Glutamatergic neuron (in vitro differentiated cells): ENCODE measurements at regions not wholly inside any gene's neighbourhood (a gene's known extent, or its start where the extent isn't known, plus 50 kb on each side); places are given as distances from the start of the nearest gene placed in this dataset.
"Not testable (repeated sequence)": the region's sequence is repeated elsewhere in the genome, so short reads cannot be mapped to it uniquely, and the experiment has no call there.

Experiments used
- DNase-seq: peaks from one replicate; pipeline ENCODE4 v3.0.0; 2022
- H3K27ac Mint-ChIP-seq: one replicate; pipeline ENCODE4 v1.8.0; 2020; ENCODE audit warnings: mild to moderate bottlenecking, mixed read lengths, inconsistent platforms; ENCODE audit not compliant: unreplicated experiment
- H3K27me3 Mint-ChIP-seq: one replicate; pipeline ENCODE4 v1.8.0; 2020; ENCODE audit warnings: mild to moderate bottlenecking, moderate library complexity, mixed read lengths, inconsistent platforms; ENCODE audit not compliant: unreplicated experiment
- H3K36me3 Mint-ChIP-seq: one replicate; pipeline ENCODE4 v1.8.0; 2020; ENCODE audit warnings: mild to moderate bottlenecking, mixed read lengths, inconsistent platforms; ENCODE audit not compliant: unreplicated experiment
- H3K4me1 Mint-ChIP-seq: one replicate; pipeline ENCODE4 v1.8.0; 2020; ENCODE audit warnings: mild to moderate bottlenecking, low read depth, mixed read lengths, inconsistent platforms; ENCODE audit not compliant: unreplicated experiment
- H3K4me3 Mint-ChIP-seq: one replicate; pipeline ENCODE4 v1.8.0; 2020; ENCODE audit warnings: mild to moderate bottlenecking, mixed read lengths, inconsistent platforms; ENCODE audit not compliant: unreplicated experiment
- H3K9me3 Mint-ChIP-seq: one replicate; pipeline ENCODE4 v1.8.0; 2020; ENCODE audit warnings: mild to moderate bottlenecking, moderate library complexity, mixed read lengths, inconsistent platforms; ENCODE audit not compliant: unreplicated experiment
- CTCF ChIP-seq: fragments of 200-600 bp; sonication (generic); IDR thresholded peaks from one replicate; pipeline ENCODE4 v1.5.0; 2021; ENCODE audit not compliant: partially characterized antibody, unreplicated experiment

GRCh38 chr5:87722286-87722685 is 309.6 kb upstream of the CCNH start:
- TF ChIP-seq CTCF: no peak
- peaks cover 5% of the 10 kb centered on the region for H3K27me3 Mint-ChIP-seq
- H3K36me3 Mint-ChIP-seq: no peaks in the 10 kb centered on the region
- no peak overlapping the region for H3K4me3 Mint-ChIP-seq
- DNase-seq: no peak
- H3K4me1 Mint-ChIP-seq: no peaks in the 10 kb centered on the region
- no peak overlapping the region for H3K27ac Mint-ChIP-seq
- H3K9me3 Mint-ChIP-seq: peaks cover 1% of the 10 kb centered on the region

- H3K4me1 Mint-ChIP-seq, H3K36me3 Mint-ChIP-seq, H3K27ac Mint-ChIP-seq, H3K27me3 Mint-ChIP-seq, H3K4me3 Mint-ChIP-seq, H3K9me3 Mint-ChIP-seq, DNase-seq: not testable (repeated sequence)
These were observed 305.6 kb upstream of the CCNH start for GRCh38 chr5:87718224-87718925.

- Mint-ChIP-seq H3K27me3 (peaks cover 5% of the 10 kb centered on the region), H3K4me3 (no peak overlapping the region), H3K9me3 (peaks cover 1% of the 10 kb centered on the region), H3K4me1 (peaks cover 7% of the 10 kb centered on the region), H3K27ac (no peak overlapping the region), H3K36me3 (no peaks in the 10 kb centered on the region)
- no peak for TF ChIP-seq CTCF
- no peak for DNase-seq
These were observed 305.0 kb upstream of the CCNH start for GRCh38 chr5:87717761-87718160.

DNA sequence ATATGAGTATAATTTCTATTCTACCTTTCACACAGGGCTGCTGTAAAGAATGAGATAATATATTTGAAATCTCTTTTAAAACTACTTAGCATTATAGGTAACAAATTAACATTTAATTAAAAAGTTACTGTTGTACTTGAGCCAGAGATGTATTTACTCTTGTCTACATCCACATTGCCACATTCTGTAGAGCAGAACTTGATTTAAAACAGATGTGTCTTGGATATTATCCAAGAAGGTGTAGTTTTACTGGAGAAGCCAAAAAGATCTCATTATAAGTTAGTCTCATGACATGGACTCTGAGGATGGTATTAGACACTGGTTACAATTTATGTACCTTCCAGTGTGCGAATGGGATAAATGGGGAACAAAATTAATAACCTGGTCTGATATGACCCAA is 293.1 kb upstream of the CCNH start:
- Mint-ChIP-seq H3K9me3 (no peaks in the 10 kb centered on the region), H3K4me3 (no peak overlapping the region), H3K27ac (no peak overlapping the region), H3K27me3 (no peaks in the 10 kb centered on the region), H3K36me3 (no peaks in the 10 kb centered on the region), H3K4me1 (no peaks in the 10 kb centered on the region)
- TF ChIP-seq CTCF: no peak
- no peak for DNase-seq

GRCh38 chr5:87686975-87687374 is 274.2 kb upstream of the CCNH start:
- Mint-ChIP-seq H3K9me3 (no peaks in the 10 kb centered on the region), H3K4me3 (no peak overlapping the region), H3K36me3 (no peaks in the 10 kb centered on the region), H3K27me3 (no peaks in the 10 kb centered on the region), H3K27ac (no peak overlapping the region), H3K4me1 (peaks cover 3% of the 10 kb centered on the region)
- no peak for TF ChIP-seq CTCF
- no peak for DNase-seq
